Neural cell (in vitro differentiated cells): ENCODE measurements at regions not wholly inside any gene's neighbourhood (a gene's known extent, or its start where the extent isn't known, plus 50 kb on each side); places are given as distances from the start of the nearest gene placed in this dataset.

Experiments used
- CTCF ChIP-seq: fragments of 450-650 bp; IDR thresholded peaks from 2 replicates; pipeline ENCODE4 v1.5.1; 2014; ENCODE audit warnings: antibody characterized with exemption, mild to moderate bottlenecking, moderate library complexity; ENCODE audit not compliant: poor library complexity, severe bottlenecking
- EZH2 ChIP-seq: fragments of 200-600, 300-800 bp; shearing (Covaris generic), sonication (generic); IDR thresholded peaks from 2 replicates; pipeline ENCODE4 v1.6.1; 2014; ENCODE audit warnings: antibody characterized with exemption, low read length, borderline replicate concordance, mild to moderate bottlenecking; ENCODE audit not compliant: insufficient read depth, poor library complexity, severe bottlenecking
- POLR2AphosphoS5 ChIP-seq: IDR thresholded peaks from 2 replicates; pipeline ENCODE4 v1.6.1; 2012
- RAD21 ChIP-seq: fragments of 450-650 bp; conservative IDR thresholded peaks from 2 replicates; pipeline ENCODE4 v1.6.1; 2014; ENCODE audit warnings: antibody characterized with exemption, mild to moderate bottlenecking, moderate library complexity
- REST ChIP-seq: IDR thresholded peaks from 2 replicates; pipeline ENCODE4 v1.6.1; 2012; ENCODE audit warnings: borderline replicate concordance
- SMC3 ChIP-seq: fragments of 450-650 bp; conservative IDR thresholded peaks from 2 replicates; pipeline ENCODE4 v1.6.1; 2014; ENCODE audit warnings: antibody characterized with exemption, mild to moderate bottlenecking, moderate library complexity; ENCODE audit not compliant: poor library complexity
- TAF1 ChIP-seq: IDR thresholded peaks from 2 replicates; pipeline ENCODE4 v1.6.1; 2012; ENCODE audit warnings: low read depth

DNA sequence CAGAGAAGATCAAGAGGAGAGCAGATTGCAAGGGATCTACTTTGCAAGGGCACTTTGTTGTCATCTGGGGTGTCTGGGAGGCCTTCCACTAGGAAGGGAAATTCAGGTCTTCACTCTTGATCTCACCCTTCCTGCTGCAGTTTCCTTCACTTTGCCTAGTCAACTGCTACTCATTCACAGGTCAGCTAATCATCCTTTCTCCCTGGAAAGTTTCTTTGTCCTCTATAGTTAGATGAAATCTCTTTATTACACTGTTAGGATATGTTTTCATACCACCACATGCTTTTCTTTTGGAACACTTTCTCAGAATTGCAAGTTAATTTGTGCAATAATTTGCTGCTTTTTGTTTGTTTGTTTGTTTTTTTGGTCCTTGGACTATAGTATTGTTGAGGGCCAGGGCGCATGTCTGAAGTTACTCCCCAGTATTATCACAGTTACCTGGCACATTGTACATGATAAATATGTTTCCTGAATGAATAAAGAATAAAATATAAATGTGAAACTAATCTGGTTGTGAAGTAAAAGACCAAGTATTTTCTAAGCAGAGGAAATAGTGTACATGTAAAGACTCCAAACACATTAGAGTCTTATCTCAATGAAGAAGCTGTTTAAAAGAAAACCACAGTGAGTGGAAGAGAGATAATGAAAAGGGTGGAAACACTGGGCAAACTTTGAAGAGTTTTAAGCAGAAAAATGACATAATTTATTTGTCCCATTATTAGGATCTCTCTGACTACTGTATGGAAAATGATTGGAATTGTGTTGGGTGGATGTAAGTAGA, 139.9 kb upstream of the DGKB start:
- TF ChIP-seq CTCF, result no peak
- TF ChIP-seq TAF1, result no peak
- TF ChIP-seq SMC3, result no peak
- no peak for TF ChIP-seq POLR2AphosphoS5
- TF ChIP-seq RAD21, result no peak
- no peak for TF ChIP-seq REST
- no peak for TF ChIP-seq EZH2
